Large intestine (tissue), 3 donors: ENCODE measurements at regions not wholly inside any gene's neighbourhood (a gene's known extent, or its start where the extent isn't known, plus 50 kb on each side); places are given as distances from the start of the nearest gene placed in this dataset.

Experiments used
- DNase-seq, 2 donors: peaks; one replicate each; pipeline versions ENCODE4 v3.0.0 to v3.0.0-alpha.2; 2013
- H3K27ac ChIP-seq: one replicate; pipeline ENCODE4 v1.5.1; 2013; ENCODE audit warnings: low read length
- H3K27me3 ChIP-seq: 2 replicates; pipeline ENCODE4 v1.6.1; 2013; ENCODE audit warnings: low read length; ENCODE audit not compliant: control insufficient read depth, insufficient read depth
- H3K36me3 ChIP-seq: 2 replicates; pipeline ENCODE4 v1.6.1; 2013; ENCODE audit warnings: low read length; ENCODE audit not compliant: control insufficient read depth, insufficient read depth
- H3K4me1 ChIP-seq: one replicate; pipeline ENCODE4 v1.6.1; 2013; ENCODE audit warnings: low read length; ENCODE audit not compliant: control insufficient read depth, insufficient read depth
- H3K4me3 ChIP-seq: one replicate; pipeline ENCODE4 v1.5.1; 2013; ENCODE audit warnings: low read length
- H3K9me3 ChIP-seq: one replicate; pipeline ENCODE4 v1.6.1; 2013; ENCODE audit warnings: mild to moderate bottlenecking, low read depth, low read length, moderate library complexity; ENCODE audit not compliant: control insufficient read depth
- WGBS: methylation state at CpG from one replicate; pipeline ENCODE4 v1.1.5; 2013; ENCODE audit warnings: low lambda C conversion rate; ENCODE audit not compliant: insufficient coverage; 5-methylcytosine and 5-hydroxymethylcytosine counted together

- DNase-seq = no peak
- Histone ChIP-seq H3K36me3 (no peaks in the 10 kb centered on the region), H3K27ac (no peak overlapping the region), H3K9me3 (no peaks in the 10 kb centered on the region), H3K27me3 (no peaks in the 10 kb centered on the region), H3K4me1 (no peaks in the 10 kb centered on the region), H3K4me3 (no peak overlapping the region)
- no CpG with 5 or more reads among the region's 6 CpGs for WGBS
Measured at GRCh38 chr5:117942861-117943519, 1045.4 kb downstream of the DTWD2 start.

GRCh38 chr5:117893211-117893610 is 1095.1 kb downstream of the DTWD2 start:
- no peak overlapping the region for H3K4me3 ChIP-seq
- no peaks in the 10 kb centered on the region for H3K9me3 ChIP-seq
- H3K4me1 ChIP-seq = no peaks in the 10 kb centered on the region
- no peaks in the 10 kb centered on the region for H3K36me3 ChIP-seq
- no peak for DNase-seq
- WGBS = 100% methylated on average over 1 of the region's 5 CpGs
- H3K27ac ChIP-seq = no peak overlapping the region
- no peaks in the 10 kb centered on the region for H3K27me3 ChIP-seq

GRCh38 chr5:117892360-117892759 is 1096.0 kb downstream of the DTWD2 start:
- DNase-seq = no peak
- Histone ChIP-seq H3K4me1 (no peaks in the 10 kb centered on the region), H3K27me3 (no peaks in the 10 kb centered on the region), H3K4me3 (no peak overlapping the region), H3K9me3 (no peaks in the 10 kb centered on the region), H3K36me3 (no peaks in the 10 kb centered on the region), H3K27ac (no peak overlapping the region)
- 88% methylated on average over 3 of the region's 4 CpGs for WGBS

GRCh38 chr5:117889596-117889995 is 1098.8 kb downstream of the DTWD2 start:
- Histone ChIP-seq H3K27me3 (no peaks in the 10 kb centered on the region), H3K27ac (no peak overlapping the region), H3K36me3 (no peaks in the 10 kb centered on the region), H3K4me1 (no peaks in the 10 kb centered on the region), H3K4me3 (no peak overlapping the region), H3K9me3 (no peaks in the 10 kb centered on the region)
- no peak for DNase-seq

GRCh38 chr5:117888688-117889087 is 1099.7 kb downstream of the DTWD2 start:
- DNase-seq = peak in 1 of 2 donors; percentile 9
- no peaks in the 10 kb centered on the region for H3K27me3 ChIP-seq
- H3K9me3 ChIP-seq = no peaks in the 10 kb centered on the region
- H3K4me1 ChIP-seq = no peaks in the 10 kb centered on the region
- H3K36me3 ChIP-seq = no peaks in the 10 kb centered on the region
- H3K27ac ChIP-seq = no peak overlapping the region
- 83% methylated on average over 1 of the region's 2 CpGs for WGBS
- no peak overlapping the region for H3K4me3 ChIP-seq

GRCh38 chr5:117881426-117882230 is 1106.7 kb downstream of the DTWD2 start:
- H3K4me1 ChIP-seq = no peaks in the 10 kb centered on the region
- DNase-seq = no peak
- H3K27ac ChIP-seq = no peak overlapping the region
- H3K4me3 ChIP-seq = no peak overlapping the region
- WGBS = no CpG with 5 or more reads among the region's 4 CpGs
- H3K9me3 ChIP-seq = no peaks in the 10 kb centered on the region
- H3K36me3 ChIP-seq = no peaks in the 10 kb centered on the region
- H3K27me3 ChIP-seq = no peaks in the 10 kb centered on the region

GRCh38 chr5:117880932-117881331 is 1107.4 kb downstream of the DTWD2 start:
- H3K27ac ChIP-seq = no peak overlapping the region

GRCh38 chr5:117877731-117878130 is 1110.6 kb downstream of the DTWD2 start:
- no peak for DNase-seq
- Histone ChIP-seq H3K4me1 (no peaks in the 10 kb centered on the region), H3K27ac (no peak overlapping the region), H3K4me3 (no peak overlapping the region), H3K9me3 (no peaks in the 10 kb centered on the region), H3K27me3 (no peaks in the 10 kb centered on the region), H3K36me3 (no peaks in the 10 kb centered on the region)
- WGBS = 92% methylated on average over 1 of the region's 2 CpGs

More at GRCh38 chr5:117880932-117881331, 1107.4 kb downstream of the DTWD2 start:
- Histone ChIP-seq H3K4me3 (no peak overlapping the region), H3K9me3 (no peaks in the 10 kb centered on the region), H3K4me1 (no peaks in the 10 kb centered on the region), H3K27me3 (no peaks in the 10 kb centered on the region), H3K36me3 (no peaks in the 10 kb centered on the region)
- DNase-seq = no peak

- Histone ChIP-seq H3K4me3 (no peak overlapping the region), H3K36me3 (no peaks in the 10 kb centered on the region), H3K4me1 (no peaks in the 10 kb centered on the region), H3K9me3 (no peaks in the 10 kb centered on the region), H3K27ac (no peak overlapping the region), H3K27me3 (no peaks in the 10 kb centered on the region)
- WGBS = 100% methylated on average over 1 of the region's 4 CpGs
- DNase-seq = no peak
Measured at GRCh38 chr5:117872798-117873368, 1115.5 kb downstream of the DTWD2 start.

- no peak for DNase-seq
- no peaks in the 10 kb centered on the region for H3K4me1 ChIP-seq
- no CpG with 5 or more reads among the region's 1 CpG for WGBS
Measured at GRCh38 chr5:117869596-117869995, 1118.8 kb downstream of the DTWD2 start.

More at GRCh38 chr5:117869596-117869995, 1118.8 kb downstream of the DTWD2 start:
- Histone ChIP-seq H3K27ac (no peak overlapping the region), H3K36me3 (no peaks in the 10 kb centered on the region), H3K4me3 (no peak overlapping the region), H3K9me3 (no peaks in the 10 kb centered on the region), H3K27me3 (no peaks in the 10 kb centered on the region)
